HG03442 (cell line): ENCODE measurements at regions not wholly inside any gene's neighbourhood (a gene's known extent, or its start where the extent isn't known, plus 50 kb on each side); places are given as distances from the start of the nearest gene placed in this dataset.
"Not testable (repeated sequence)": the region's sequence is repeated elsewhere in the genome, so short reads cannot be mapped to it uniquely, and the experiment has no call there.

Source experiments
- ATAC-seq: cut with Tn5 transposase; IDR thresholded peaks from one replicate; pipeline ENCODE4 v1.9.1; 2021; ENCODE audit warnings: mild to moderate bottlenecking, moderate library complexity; ENCODE audit not compliant: unreplicated experiment

- no peak for ATAC-seq
These were observed 158.1 kb upstream of the MAMLD1 start for GRCh38 chrX:150205011-150205410.

DNA sequence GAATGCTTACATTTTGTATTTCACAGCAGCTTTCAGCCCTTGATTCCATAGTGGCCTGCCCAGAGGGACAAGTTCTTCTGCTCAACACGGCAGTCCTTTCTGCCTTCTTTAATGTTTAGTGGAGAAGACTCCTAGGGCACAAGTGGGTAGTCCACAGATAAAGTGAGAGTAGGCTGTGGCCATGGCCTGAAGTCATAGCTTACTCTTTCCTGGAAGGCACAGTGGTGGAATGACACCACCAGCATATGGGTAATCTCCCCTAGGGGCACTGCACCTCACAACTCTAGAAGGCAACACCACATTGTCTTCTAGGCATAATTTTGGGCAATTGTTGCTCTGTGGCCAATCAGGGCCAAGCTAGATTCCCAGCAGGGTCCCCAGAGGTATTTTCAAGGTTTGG lies 155.4 kb upstream of the MAMLD1 start:
- no peak for ATAC-seq

- ATAC-seq, result no peak
These were observed 151.1 kb upstream of the MAMLD1 start for GRCh38 chrX:150211988-150212387.

DNA sequence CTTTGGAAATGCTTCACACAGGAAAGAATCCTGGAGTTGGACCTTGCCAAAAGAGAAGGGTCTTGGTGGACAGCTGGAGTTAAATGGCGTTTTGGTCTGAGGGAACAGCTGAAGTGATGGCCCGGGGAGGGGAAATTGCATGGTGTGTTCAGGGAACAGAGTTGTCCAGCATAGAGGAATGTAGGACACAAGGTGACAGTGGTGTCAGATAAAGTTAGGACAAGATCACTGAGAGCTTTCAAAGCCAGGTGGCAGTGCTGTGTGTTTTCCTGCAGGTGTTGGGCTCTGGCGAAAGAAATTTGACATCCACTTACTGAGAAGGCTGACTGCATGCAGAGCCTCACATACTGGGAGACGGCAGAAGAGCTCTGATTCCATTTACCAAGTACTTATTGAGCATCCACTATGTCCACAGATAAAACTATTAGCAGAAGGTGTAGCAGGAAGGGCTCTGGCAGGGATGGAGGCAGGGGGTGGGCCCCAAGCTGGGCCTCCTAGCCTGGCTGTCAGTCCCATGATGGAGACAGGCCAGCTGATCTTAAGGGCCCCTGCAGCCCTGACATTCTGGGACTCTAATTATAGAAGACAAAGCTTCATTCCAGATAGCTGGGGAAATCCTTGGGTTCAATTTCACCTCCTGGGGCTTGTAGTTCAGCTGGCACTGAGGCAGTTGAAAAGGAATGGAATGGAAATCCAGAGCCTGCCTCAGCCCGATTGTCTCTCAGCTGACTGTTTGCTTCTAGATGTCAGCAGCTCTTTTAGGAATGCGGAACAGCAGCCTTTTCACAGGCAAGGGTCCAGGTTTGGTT lies 150.2 kb upstream of the MAMLD1 start:
- no peak for ATAC-seq

DNA sequence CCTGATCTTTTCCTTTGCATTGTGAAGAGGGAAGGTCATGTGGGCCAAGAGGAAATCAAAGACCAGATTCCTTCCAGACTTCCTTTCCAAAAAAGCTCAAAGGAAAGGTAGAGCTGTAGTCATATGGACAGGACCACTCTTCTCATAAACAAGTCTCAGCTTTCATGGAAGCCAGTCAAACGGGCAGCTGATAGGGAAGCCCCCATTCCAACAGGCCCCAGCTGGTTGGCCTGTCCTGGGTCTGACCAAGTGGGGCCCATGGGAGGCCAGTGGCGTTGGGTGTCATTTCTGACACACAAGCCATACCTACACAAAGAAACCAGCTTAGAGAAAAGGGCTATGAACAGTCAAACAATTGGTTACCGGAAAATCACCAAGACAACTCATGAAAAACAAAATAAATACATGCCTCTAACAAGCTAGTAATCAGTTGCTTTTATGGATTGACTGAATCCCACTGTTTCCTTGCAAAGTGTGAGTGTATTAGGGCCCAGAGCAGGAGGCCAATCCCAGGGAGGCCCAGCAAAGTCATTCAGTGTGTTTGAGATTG lies 149.6 kb upstream of the MAMLD1 start:
- no peak for ATAC-seq

DNA sequence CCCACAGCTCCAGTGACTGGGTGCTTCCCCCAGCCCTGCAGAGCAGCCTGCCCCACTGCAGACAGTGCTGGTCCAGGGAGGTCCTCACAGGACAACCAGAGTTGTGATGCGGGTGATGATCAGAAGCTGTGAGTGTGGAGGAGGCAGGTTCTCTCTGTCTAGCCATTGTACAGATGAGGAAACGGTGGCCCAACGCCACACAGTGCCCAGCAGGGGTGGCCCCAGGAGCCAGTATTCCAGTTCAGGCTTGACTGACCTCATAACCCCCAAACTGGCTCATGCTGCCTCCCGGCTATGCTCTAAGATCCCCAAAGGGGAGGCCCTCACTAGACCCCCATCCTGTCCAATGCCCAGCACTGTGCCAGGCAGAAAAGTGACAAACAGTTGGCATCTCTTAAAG lies 147.1 kb upstream of the MAMLD1 start:
- ATAC-seq, result not testable (repeated sequence)

DNA sequence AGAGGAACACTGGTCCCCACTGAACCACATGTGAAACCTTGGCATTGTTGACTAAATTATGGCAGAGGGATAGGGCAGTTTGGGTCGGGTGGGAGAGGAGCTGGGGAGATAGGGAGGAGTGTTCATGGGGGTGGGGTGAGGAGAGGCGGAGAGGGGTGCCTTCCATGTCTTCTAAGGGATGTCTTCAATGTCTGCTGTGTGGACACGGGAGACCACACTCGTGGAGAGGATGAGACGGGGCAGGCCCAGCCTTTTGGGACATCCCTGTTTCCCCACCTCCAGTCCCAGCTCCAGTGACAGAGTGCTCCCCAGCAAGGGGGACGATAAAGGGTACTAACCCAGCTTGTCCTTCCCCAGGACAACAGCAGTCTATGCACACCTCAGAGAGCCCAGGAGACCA lies 146.4 kb upstream of the MAMLD1 start:
- no peak for ATAC-seq

DNA sequence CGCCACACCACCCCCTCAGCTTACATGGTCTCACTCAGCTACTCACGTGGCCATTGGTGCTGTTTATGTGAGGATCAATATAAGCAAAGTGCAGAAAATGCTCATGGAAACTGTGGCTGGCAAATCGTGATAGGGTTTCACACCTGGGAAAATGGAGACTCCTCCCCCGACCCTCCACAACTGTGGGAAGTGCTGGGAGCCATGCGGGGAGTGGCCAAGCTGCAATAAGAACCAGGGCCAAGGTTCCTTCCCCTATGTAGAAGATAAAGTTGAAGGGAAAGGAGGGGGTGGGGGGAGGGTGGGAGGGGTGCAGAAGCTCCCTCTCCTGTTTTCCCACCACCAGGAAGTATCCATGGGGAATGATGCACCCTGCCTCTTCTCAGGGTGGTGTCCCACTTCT lies 145.5 kb upstream of the MAMLD1 start:
- no peak for ATAC-seq

DNA sequence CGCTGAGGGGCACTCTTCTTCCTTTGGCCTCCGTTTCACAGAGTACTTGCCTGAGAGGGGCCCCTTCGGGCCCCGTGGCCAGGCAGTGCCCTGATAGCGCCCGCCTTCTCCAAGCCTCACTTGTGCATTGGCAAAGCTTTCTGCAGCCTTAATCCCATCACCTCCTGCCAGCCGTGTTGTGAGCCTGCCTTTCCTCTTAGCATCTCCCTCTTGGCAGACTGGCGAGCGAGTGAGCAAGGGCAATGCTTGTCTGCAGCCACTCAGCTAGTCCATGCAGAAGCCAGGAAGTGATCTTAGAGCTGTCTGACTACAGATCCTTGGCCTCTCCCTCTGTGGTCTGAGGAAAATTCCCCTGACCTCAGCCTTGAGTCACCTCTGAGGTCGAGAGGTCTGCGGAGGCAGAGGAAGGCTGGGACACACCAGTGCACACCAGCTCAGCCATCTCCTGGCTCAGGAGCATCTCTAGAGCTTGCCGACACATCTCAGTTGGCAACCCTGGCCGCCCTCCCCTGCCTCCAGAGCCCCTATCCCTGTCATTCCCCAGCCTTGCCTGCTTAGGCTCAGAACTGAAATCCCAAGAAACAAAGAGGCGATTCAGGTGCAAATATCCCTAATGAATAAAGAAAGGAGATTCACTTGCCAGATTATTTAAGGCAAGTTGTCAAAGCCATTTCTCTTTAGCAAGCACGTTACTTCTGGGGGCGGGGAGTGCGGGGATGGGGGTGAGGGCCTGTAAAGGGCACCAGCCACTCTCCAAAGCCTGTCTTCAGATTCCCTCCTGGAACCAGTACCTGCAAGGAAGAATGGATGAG lies 143.5 kb upstream of the MAMLD1 start:
- ATAC-seq, result peak; percentile 72

DNA sequence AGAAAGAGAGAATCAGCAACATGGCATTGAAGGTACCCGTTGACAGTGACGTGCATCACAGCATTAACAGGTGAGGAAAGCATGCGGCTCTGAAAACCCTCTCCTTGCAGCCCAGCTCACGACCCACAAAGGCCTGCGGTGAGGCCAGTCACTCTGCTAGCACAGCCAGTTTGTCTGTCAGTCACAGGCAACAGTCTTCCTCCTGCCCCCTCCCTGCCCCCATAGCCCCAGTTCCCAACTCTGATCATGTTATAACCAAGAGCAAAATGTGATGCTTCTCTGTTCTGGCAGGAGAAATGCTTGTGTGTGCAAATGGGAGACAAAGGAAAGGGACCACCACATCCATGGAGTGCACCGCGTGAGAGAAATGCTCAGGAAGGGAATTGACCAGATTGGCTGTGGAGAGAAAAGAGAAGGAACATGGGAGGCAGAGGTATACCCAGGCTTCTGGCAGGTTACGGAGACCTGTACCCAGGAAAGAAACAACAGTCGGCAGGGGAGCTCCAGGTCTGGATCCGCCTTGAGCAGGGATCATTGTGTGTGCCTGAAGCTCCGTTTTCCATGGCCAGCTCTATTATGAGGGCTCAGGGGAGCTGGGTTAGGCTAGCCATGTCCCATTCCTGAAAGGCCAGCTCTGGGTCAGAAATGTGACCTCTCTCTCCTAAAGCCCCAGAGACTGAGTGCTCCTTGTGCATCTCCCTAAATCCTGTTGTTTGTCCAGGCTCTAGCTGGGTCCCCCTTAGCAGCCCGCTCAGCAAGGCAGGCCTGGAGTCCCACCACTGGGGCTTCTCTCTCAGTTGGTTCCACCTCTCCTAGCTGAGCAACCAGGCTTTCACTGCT lies 139.7 kb upstream of the MAMLD1 start:
- ATAC-seq, result no peak

- no peak for ATAC-seq
These were observed 138.4 kb upstream of the MAMLD1 start for GRCh38 chrX:150224676-150225075.

DNA sequence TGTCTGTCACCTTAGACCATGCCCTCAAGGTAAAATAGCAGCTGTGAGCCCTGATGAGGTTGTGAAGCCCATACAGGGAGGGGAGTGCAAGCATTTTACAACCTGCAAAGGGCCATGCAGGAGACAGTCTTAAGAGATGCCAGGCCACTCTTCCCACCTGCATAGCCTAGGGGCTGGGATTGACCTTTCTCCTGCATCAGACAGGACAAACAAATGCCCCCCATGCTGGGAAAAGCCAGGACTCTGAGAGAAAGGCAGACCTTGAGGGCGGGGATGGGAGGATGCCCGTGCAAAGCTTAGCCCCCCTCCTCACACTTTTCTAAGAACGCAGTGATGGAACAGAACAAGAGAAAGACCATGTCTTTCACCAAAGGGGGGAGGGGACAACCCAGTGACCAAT lies 137.9 kb upstream of the MAMLD1 start:
- ATAC-seq, result no peak

DNA sequence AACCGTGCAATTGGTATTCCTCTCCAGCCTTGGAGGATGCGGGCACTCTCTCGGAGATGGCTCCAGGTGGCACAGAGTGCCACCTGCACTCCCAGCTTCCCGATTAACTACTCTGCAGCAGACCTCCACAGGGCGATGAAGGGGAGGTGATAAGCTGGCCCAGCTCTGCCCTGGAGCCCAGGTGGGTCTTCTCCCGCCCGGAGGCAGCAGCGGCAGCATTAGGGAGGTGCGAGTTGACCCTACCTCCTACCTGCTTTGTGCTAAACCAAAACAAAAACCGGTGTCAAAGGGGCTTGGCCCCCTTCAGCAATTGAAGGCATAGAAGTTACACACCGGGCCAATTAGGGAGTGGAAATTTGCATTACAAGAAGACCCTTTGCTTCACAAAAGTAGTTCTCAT lies 137.4 kb upstream of the MAMLD1 start:
- no peak for ATAC-seq

- no peak for ATAC-seq
These were observed 136.7 kb upstream of the MAMLD1 start for GRCh38 chrX:150226223-150226965.

- no peak for ATAC-seq
These were observed 135.7 kb upstream of the MAMLD1 start for GRCh38 chrX:150227321-150227860.

- no peak for ATAC-seq
These were observed 135.2 kb upstream of the MAMLD1 start for GRCh38 chrX:150227873-150228410.

DNA sequence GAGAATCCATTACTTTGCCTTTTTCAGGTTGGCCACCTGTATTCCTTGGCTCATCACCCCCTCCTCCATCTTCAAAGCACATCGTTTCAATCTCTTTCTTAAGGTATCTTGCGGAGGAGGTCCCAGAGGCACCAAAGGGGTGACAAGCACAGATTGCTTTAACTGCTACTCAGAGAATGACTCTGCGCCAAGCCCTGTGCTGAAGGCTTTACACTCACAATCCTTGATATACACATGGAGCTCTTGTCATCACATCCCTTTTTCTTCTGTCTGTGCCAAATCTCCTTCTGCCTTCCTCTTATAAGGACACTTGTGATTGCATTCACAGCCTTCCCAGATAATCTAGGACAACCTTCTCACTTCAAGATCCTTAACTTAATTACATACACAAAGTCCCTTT lies 134.7 kb upstream of the MAMLD1 start:
- ATAC-seq, result no peak

DNA sequence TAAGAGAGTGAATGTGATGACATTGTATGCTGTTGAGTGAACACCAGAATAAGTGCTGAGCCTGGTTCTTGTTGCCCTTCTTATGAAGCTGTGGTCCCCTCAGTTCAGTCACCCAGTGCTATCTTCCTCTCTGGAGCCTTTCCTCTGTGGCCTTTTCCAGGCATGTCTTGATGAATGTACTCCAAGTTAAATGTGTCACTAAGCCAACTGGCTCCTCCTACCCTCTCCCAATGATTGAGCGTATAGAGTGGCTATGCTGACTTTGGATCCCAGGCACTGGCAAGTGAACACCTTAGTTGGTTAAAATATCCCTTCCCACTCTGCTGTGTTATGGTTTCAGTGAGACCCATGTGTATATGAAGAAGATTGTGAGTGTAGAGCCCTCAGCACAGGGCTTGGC lies 134.1 kb upstream of the MAMLD1 start:
- no peak for ATAC-seq

- no peak for ATAC-seq
These were observed 133.6 kb upstream of the MAMLD1 start for GRCh38 chrX:150229481-150229880.

DNA sequence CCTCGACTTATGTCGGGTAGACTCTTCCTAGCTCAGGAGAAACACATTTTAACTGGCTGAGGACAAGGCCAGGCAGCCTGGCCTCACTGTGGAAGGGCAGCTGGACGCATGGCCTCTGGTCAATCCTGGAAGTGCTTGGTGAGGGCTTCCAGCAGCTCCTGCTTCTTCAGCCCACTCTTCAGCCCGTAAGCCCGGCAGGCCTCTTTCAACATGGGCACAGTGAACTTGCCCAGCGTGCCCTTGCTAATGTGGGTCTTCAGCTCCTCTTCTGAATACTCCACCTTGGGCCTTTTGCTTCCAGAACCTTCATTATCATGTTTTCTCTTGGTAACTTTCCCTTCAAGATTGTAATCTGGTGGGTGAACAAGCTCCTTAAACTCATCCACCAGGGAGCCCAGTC lies 132.2 kb upstream of the MAMLD1 start:
- not testable (repeated sequence) for ATAC-seq
